ENCODE measurements at regions not wholly inside any gene's neighbourhood (a gene's known extent, or its start where the extent isn't known, plus 50 kb on each side); places are given as distances from the start of the nearest gene placed in this dataset.

DNA sequence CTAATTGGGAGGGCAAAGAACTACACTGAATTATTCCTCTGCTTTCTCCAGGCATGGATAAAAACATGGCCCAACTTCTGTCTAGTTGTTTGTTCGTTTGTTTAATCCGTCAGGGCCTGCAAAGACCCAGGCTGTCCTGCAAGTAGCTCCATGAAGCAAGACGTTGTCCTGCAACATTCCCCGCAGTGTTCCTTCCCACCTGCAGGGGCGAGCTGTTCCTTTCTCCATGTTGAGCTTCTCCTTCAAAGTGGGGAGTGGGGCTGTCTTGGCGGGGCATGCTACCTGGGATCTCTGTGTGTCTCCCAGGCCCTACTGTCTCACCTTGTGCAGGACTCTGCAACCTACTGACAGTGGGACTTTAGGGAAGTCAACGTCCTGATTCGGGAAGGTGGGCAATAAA is 264.0 kb upstream of the SMIM21 start:
- TF ChIP-seq, protein P1, sequence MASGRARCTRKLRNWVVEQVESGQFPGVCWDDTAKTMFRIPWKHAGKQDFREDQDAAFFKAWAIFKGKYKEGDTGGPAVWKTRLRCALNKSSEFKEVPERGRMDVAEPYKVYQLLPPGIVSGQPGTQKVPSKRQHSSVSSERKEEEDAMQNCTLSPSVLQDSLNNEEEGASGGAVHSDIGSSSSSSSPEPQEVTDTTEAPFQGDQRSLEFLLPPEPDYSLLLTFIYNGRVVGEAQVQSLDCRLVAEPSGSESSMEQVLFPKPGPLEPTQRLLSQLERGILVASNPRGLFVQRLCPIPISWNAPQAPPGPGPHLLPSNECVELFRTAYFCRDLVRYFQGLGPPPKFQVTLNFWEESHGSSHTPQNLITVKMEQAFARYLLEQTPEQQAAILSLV (tag; IDR thresholded peaks at IDR 0.05): no peak
- TF ChIP-seq KLF10 (CRISPR knock-in tag; IDR thresholded peaks at IDR 0.05): no peak
- TF ChIP-seq, protein P2, sequence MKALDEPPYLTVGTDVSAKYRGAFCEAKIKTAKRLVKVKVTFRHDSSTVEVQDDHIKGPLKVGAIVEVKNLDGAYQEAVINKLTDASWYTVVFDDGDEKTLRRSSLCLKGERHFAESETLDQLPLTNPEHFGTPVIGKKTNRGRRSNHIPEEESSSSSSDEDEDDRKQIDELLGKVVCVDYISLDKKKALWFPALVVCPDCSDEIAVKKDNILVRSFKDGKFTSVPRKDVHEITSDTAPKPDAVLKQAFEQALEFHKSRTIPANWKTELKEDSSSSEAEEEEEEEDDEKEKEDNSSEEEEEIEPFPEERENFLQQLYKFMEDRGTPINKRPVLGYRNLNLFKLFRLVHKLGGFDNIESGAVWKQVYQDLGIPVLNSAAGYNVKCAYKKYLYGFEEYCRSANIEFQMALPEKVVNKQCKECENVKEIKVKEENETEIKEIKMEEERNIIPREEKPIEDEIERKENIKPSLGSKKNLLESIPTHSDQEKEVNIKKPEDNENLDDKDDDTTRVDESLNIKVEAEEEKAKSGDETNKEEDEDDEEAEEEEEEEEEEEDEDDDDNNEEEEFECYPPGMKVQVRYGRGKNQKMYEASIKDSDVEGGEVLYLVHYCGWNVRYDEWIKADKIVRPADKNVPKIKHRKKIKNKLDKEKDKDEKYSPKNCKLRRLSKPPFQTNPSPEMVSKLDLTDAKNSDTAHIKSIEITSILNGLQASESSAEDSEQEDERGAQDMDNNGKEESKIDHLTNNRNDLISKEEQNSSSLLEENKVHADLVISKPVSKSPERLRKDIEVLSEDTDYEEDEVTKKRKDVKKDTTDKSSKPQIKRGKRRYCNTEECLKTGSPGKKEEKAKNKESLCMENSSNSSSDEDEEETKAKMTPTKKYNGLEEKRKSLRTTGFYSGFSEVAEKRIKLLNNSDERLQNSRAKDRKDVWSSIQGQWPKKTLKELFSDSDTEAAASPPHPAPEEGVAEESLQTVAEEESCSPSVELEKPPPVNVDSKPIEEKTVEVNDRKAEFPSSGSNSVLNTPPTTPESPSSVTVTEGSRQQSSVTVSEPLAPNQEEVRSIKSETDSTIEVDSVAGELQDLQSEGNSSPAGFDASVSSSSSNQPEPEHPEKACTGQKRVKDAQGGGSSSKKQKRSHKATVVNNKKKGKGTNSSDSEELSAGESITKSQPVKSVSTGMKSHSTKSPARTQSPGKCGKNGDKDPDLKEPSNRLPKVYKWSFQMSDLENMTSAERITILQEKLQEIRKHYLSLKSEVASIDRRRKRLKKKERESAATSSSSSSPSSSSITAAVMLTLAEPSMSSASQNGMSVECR (CRISPR knock-in tag; IDR thresholded peaks at IDR 0.05): no peak
- TF ChIP-seq ZNF143 (CRISPR knock-in tag; IDR thresholded peaks at IDR 0.05): no peak
- TF ChIP-seq MTA3 (IDR thresholded peaks at IDR 0.05; ENCODE audit: borderline replicate concordance): no peak
- TF ChIP-seq SMC3 (conservative IDR thresholded peaks at IDR 0.05; ENCODE audit: insufficient read depth, low read depth, low read length): no peak
- TF ChIP-seq, protein P3, sequence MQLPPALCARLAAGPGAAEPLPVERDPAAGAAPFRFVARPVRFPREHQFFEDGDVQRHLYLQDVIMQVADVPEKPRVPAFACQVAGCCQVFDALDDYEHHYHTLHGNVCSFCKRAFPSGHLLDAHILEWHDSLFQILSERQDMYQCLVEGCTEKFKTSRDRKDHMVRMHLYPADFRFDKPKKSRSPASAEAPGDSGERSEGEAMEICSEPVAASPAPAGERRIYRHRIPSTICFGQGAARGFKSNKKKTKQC (CRISPR knock-in tag; IDR thresholded peaks at IDR 0.05): no peak

Data from K562 (cell line).